ENCODE measurements at regions not wholly inside any gene's neighbourhood (a gene's known extent, or its start where the extent isn't known, plus 50 kb on each side); places are given as distances from the start of the nearest gene placed in this dataset.

GRCh38 chr9:86629530-86629929, 275.3 kb upstream of the TUT7 start:
- DNase-seq = no peak
- H3K27me3 ChIP-seq (replicated peaks in 1 of 7) = peaks cover 0 to 22% (median 0%) of the 10 kb centered on the region in 7 donors
- no peaks in the 10 kb centered on the region for H3K4me1 ChIP-seq
- intact Hi-C loops (cut with DNase I; ENCODE audit: low total_unique reads) = no loop called here
- peaks cover 0 to 4% (median 0%) of the 10 kb centered on the region in 8 donors for H3K9me3 ChIP-seq
- H3K36me3 ChIP-seq = no peaks in the 10 kb centered on the region
- H3K27ac ChIP-seq = no peak overlapping the region
- 71 to 78% (median 73%) methylated on average over 3 of the region's 3 CpGs for WGBS, 5 donors
- H3K4me3 ChIP-seq = no peak overlapping the region
- no peak for TF ChIP-seq POLR2A (IDR thresholded peaks at IDR 0.05)
- no peak for TF ChIP-seq POLR2AphosphoS5 (IDR thresholded peaks at IDR 0.05)
- TF ChIP-seq, protein P1, sequence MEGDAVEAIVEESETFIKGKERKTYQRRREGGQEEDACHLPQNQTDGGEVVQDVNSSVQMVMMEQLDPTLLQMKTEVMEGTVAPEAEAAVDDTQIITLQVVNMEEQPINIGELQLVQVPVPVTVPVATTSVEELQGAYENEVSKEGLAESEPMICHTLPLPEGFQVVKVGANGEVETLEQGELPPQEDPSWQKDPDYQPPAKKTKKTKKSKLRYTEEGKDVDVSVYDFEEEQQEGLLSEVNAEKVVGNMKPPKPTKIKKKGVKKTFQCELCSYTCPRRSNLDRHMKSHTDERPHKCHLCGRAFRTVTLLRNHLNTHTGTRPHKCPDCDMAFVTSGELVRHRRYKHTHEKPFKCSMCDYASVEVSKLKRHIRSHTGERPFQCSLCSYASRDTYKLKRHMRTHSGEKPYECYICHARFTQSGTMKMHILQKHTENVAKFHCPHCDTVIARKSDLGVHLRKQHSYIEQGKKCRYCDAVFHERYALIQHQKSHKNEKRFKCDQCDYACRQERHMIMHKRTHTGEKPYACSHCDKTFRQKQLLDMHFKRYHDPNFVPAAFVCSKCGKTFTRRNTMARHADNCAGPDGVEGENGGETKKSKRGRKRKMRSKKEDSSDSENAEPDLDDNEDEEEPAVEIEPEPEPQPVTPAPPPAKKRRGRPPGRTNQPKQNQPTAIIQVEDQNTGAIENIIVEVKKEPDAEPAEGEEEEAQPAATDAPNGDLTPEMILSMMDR (IDR thresholded peaks at IDR 0.05 in 8 of 11, conservative IDR thresholded peaks at IDR 0.05 in 3 of 11) = no peak

- WGBS, 5 donors = 81 to 91% (median 87%) methylated on average over 5 of the region's 5 CpGs
- TF ChIP-seq, protein P1 (IDR thresholded peaks at IDR 0.05 in 8 of 11, conservative IDR thresholded peaks at IDR 0.05 in 3 of 11) = no peak
- TF ChIP-seq POLR2A (IDR thresholded peaks at IDR 0.05) (no peak), POLR2AphosphoS5 (IDR thresholded peaks at IDR 0.05) (no peak)
- no peak overlapping the region for H3K4me3 ChIP-seq
- DNase-seq = no peak
- H3K4me1 ChIP-seq = no peaks in the 10 kb centered on the region
- intact Hi-C loops (cut with DNase I; ENCODE audit: low total_unique reads) = no loop called here
- no peaks in the 10 kb centered on the region for H3K36me3 ChIP-seq
- H3K27me3 ChIP-seq (replicated peaks in 1 of 7) = no peaks in the 10 kb centered on the region
- no peaks in the 10 kb centered on the region for H3K9me3 ChIP-seq
- no peak overlapping the region for H3K27ac ChIP-seq
Measured at GRCh38 chr9:86626802-86627201, 272.6 kb upstream of the TUT7 start.

GRCh38 chr9:86624630-86625029, 270.4 kb upstream of the TUT7 start:
- no peak for DNase-seq

More at GRCh38 chr9:86624630-86625029, 270.4 kb upstream of the TUT7 start:
- intact Hi-C loops (cut with DNase I; ENCODE audit: low total_unique reads) = no loop called here
- TF ChIP-seq POLR2AphosphoS5 (IDR thresholded peaks at IDR 0.05) = no peak
- TF ChIP-seq, protein P1 (IDR thresholded peaks at IDR 0.05 in 8 of 11, conservative IDR thresholded peaks at IDR 0.05 in 3 of 11) = no peak
- no peak for TF ChIP-seq POLR2A (IDR thresholded peaks at IDR 0.05)
- H3K9me3 ChIP-seq = no peaks in the 10 kb centered on the region
- H3K4me3 ChIP-seq = no peak overlapping the region
- no peaks in the 10 kb centered on the region for H3K4me1 ChIP-seq
- 67 to 90% (median 83%) methylated on average over 5 of the region's 5 CpGs for WGBS, 5 donors
- H3K36me3 ChIP-seq = no peaks in the 10 kb centered on the region
- H3K27me3 ChIP-seq (replicated peaks in 1 of 7) = no peaks in the 10 kb centered on the region
- H3K27ac ChIP-seq = no peak overlapping the region

Data from spleen (tissue), 11 donors.